Gastrocnemius medialis (tissue), 4 donors: ENCODE measurements at regions not wholly inside any gene's neighbourhood (a gene's known extent, or its start where the extent isn't known, plus 50 kb on each side); places are given as distances from the start of the nearest gene placed in this dataset.

Experiments
- ATAC-seq, 2 donors: fragments of 150-250 bp; one replicate each; pipeline ENCODE4 v1.9.1; 2016
- DNase-seq, 2 donors: peaks; one replicate each; pipeline ENCODE4 v3.0.0-alpha.2; 2019
- H3K27ac ChIP-seq, 4 donors: fragments of 200-600 bp; sonication (generic); 1 replicate in 1 of 4; 2 replicates in 3 of 4; pipeline ENCODE4 v1.5.1; 2016 to 2018; ENCODE audit warnings: mild to moderate bottlenecking in 2 of 4, moderate library complexity in 1 of 4
- H3K27me3 ChIP-seq, 3 donors: fragments of 200-600 bp; sonication (generic) in 2 of 3; 1 replicate in 1 of 3; 2 replicates in 2 of 3; pipeline versions ENCODE4 v1.5.1 to v1.6.0; 2016 to 2019; ENCODE audit warnings: mild to moderate bottlenecking in 1 of 3, moderate library complexity in 1 of 3
- H3K36me3 ChIP-seq, 2 donors: fragments of 200-600 bp; sonication (generic) in 1 of 2; one replicate each; pipeline ENCODE4 v1.5.1; 2017 to 2018
- H3K4me1 ChIP-seq, 2 donors: fragments of 200-600 bp; sonication (generic) in 1 of 2; one replicate each; pipeline ENCODE4 v1.5.1; 2016 to 2017; ENCODE audit warnings: mild to moderate bottlenecking in 2 of 2
- H3K4me3 ChIP-seq, 4 donors: fragments of 200-600 bp; sonication (generic) in 3 of 4; 1 replicate in 1 of 4; 2 replicates in 3 of 4; pipeline ENCODE4 v1.5.1; 2016 to 2019; ENCODE audit warnings: mild to moderate bottlenecking in 2 of 4
- H3K9me3 ChIP-seq, 3 donors: fragments of 200-600 bp; sonication (generic) in 2 of 3; 1 replicate in 1 of 3; 2 replicates in 2 of 3; pipeline ENCODE4 v1.5.1; 2016 to 2019
- POLR2A ChIP-seq, 2 donors: fragments of 450-650 bp; IDR thresholded peaks; one replicate each; pipeline ENCODE4 v1.6.1; 2017; ENCODE audit warnings: antibody characterized with exemption in 2 of 2, mild to moderate bottlenecking in 2 of 2, moderate library complexity in 2 of 2
- in situ Hi-C, 4 donors: fragments of 200-750 bp; cut with MboI; loops; one replicate each; pipeline versions ENCODE4 v1.15.0 to v1.8.0; 2017; ENCODE audit warnings: low sequenced_read_pairs in 4 of 4
- intact Hi-C: fragments of 100-400 bp; cut with DNase I; formaldehyde crosslinking; loops from one replicate; pipeline ENCODE4 v1.15.1; 2023; ENCODE audit warnings: low total_unique reads
- TF ChIP-seq, protein P1 (sequence below), 5 experiments: fragments of 450-650 bp in 3 of 5; fragments of 200-600 bp in 2 of 5; sonication (generic) in 2 of 5; IDR thresholded peaks in 4 of 5; conservative IDR thresholded peaks in 1 of 5; 1 replicate in 4 of 5; 2 replicates in 1 of 5; pipeline ENCODE4 v1.5.1; 2016 to 2019; ENCODE audit warnings: antibody characterized with exemption in 5 of 5, mild to moderate bottlenecking in 3 of 5, moderate library complexity in 3 of 5

DNA sequence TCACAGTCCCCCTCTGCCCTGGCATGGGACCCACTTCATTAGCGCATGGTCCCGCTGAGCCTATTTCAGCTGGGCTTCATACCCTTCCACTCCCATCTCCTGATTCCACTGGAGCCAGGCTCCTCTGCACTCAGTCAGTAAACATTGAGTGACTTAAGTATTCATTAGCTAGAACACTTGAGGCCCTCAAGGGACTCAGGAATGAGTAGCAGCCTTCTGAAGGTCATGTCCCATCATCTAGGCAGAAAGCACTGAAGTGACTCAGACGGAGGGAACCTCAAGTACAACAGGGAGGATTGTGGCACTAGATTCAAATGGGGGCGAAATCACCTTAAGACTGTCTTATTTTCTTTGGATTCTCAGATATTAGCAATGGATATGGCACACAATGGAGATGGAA, 186.6 kb upstream of the INHBA start:
- H3K36me3 ChIP-seq, result no peaks in the 10 kb centered on the region
- H3K4me1 ChIP-seq, result no peaks in the 10 kb centered on the region
- H3K9me3 ChIP-seq, result no peaks in the 10 kb centered on the region
- H3K4me3 ChIP-seq, result no peak overlapping the region
- DNase-seq, result no peak
- H3K27me3 ChIP-seq, result no peaks in the 10 kb centered on the region
- TF ChIP-seq POLR2A (IDR thresholded peaks at IDR 0.05), result no peak
- TF ChIP-seq, protein P1, sequence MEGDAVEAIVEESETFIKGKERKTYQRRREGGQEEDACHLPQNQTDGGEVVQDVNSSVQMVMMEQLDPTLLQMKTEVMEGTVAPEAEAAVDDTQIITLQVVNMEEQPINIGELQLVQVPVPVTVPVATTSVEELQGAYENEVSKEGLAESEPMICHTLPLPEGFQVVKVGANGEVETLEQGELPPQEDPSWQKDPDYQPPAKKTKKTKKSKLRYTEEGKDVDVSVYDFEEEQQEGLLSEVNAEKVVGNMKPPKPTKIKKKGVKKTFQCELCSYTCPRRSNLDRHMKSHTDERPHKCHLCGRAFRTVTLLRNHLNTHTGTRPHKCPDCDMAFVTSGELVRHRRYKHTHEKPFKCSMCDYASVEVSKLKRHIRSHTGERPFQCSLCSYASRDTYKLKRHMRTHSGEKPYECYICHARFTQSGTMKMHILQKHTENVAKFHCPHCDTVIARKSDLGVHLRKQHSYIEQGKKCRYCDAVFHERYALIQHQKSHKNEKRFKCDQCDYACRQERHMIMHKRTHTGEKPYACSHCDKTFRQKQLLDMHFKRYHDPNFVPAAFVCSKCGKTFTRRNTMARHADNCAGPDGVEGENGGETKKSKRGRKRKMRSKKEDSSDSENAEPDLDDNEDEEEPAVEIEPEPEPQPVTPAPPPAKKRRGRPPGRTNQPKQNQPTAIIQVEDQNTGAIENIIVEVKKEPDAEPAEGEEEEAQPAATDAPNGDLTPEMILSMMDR (IDR thresholded peaks at IDR 0.05 in 4 of 5, conservative IDR thresholded peaks at IDR 0.05 in 1 of 5), result no peak
- in situ Hi-C loops (no loop called here), intact Hi-C loops (no loop called here)
- no peak overlapping the region for H3K27ac ChIP-seq
- ATAC-seq, result no peak

DNA sequence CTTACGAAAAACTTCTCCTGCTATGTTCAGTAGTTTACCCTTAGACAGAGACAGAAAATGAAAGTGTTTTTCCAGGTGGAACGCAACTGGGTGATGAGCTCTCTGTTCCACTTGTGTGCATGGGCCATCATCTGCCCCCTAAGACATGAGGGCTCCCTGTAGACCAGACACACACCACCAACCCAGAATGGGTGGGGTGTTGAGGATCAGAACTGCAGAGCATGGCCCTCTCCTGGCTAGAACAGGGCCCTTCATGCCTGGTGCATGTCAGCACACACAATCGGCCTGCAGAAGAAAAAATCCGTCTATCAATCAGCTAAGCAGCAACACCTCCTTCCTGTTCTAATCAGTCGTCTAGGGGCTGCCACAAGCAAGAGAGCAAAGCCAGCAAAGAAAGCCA, 186.2 kb upstream of the INHBA start:
- H3K4me3 ChIP-seq, result no peak overlapping the region
- H3K27ac ChIP-seq, result no peak overlapping the region
- no peak for TF ChIP-seq POLR2A (IDR thresholded peaks at IDR 0.05)
- TF ChIP-seq, protein P1 (IDR thresholded peaks at IDR 0.05 in 4 of 5, conservative IDR thresholded peaks at IDR 0.05 in 1 of 5), result no peak
- DNase-seq, result no peak
- H3K4me1 ChIP-seq, result no peaks in the 10 kb centered on the region
- no peaks in the 10 kb centered on the region for H3K36me3 ChIP-seq
- in situ Hi-C loops, result no loop called here
- intact Hi-C loops, result no loop called here
- no peaks in the 10 kb centered on the region for H3K9me3 ChIP-seq
- ATAC-seq, result no peak
- no peaks in the 10 kb centered on the region for H3K27me3 ChIP-seq

DNA sequence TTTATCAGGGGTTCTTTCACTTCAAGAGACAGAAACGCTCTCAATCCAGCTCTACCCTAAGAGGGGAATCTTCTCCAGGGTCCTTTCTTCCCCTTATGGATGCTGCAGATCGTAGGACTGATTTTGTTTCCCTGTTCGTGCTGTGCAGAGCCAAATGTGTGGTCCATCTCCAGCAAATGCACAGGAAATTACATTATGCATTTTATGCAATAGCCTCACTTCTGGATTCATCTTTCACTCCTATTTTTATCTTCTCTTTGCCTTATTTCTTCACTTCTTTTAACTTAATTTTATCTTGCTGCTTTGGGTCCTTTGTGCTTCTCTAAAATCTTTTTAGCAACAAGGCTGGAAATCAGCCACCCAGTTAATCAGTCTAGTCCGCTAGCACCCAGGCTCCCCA, 184.5 kb upstream of the INHBA start:
- no peak for TF ChIP-seq POLR2A (IDR thresholded peaks at IDR 0.05)
- TF ChIP-seq, protein P1 (IDR thresholded peaks at IDR 0.05 in 4 of 5, conservative IDR thresholded peaks at IDR 0.05 in 1 of 5), result no peak
- H3K9me3 ChIP-seq, result no peaks in the 10 kb centered on the region
- H3K36me3 ChIP-seq, result no peaks in the 10 kb centered on the region
- no peak for ATAC-seq
- H3K27me3 ChIP-seq, result no peaks in the 10 kb centered on the region
- intact Hi-C loops (no loop called here), in situ Hi-C loops (no loop called here)
- H3K27ac ChIP-seq, result peak overlapping the region in 1 of 4 donors; percentile 8
- no peaks in the 10 kb centered on the region for H3K4me1 ChIP-seq
- no peak for DNase-seq
- H3K4me3 ChIP-seq, result no peak overlapping the region

DNA sequence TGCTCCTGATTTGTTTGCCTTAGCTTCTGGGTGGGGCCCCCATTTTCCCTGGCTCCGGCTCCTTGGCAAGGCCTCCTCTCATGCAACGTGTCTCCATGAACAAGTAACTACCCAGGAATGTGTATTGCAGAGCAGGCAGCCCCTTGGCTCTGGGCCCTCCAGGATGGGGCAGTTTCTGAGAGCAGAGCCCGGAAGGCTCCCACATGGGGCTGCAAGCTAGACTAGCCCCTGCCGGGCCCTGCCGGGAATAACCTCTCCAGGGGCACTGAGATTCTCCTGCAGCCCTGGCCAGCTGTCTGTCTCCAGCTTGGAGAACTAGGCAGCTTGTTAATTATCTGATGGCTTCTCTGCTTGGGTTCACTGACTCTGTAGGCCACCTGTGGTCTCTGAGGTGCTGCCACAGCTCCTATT, 184.0 kb upstream of the INHBA start:
- H3K9me3 ChIP-seq, result no peaks in the 10 kb centered on the region
- DNase-seq, result peak; percentile 10 to 71
- intact Hi-C loops, result no loop called here
- in situ Hi-C loops, result no loop called here
- H3K27ac ChIP-seq, result peak overlapping the region in 1 of 4 donors; percentile 8
- no peak for TF ChIP-seq POLR2A (IDR thresholded peaks at IDR 0.05)
- TF ChIP-seq, protein P1 (IDR thresholded peaks at IDR 0.05 in 4 of 5, conservative IDR thresholded peaks at IDR 0.05 in 1 of 5), result no peak
- no peaks in the 10 kb centered on the region for H3K27me3 ChIP-seq
- no peaks in the 10 kb centered on the region for H3K36me3 ChIP-seq
- no peak overlapping the region for H3K4me3 ChIP-seq
- ATAC-seq, result peak; percentile 49 to 58
- no peaks in the 10 kb centered on the region for H3K4me1 ChIP-seq

DNA sequence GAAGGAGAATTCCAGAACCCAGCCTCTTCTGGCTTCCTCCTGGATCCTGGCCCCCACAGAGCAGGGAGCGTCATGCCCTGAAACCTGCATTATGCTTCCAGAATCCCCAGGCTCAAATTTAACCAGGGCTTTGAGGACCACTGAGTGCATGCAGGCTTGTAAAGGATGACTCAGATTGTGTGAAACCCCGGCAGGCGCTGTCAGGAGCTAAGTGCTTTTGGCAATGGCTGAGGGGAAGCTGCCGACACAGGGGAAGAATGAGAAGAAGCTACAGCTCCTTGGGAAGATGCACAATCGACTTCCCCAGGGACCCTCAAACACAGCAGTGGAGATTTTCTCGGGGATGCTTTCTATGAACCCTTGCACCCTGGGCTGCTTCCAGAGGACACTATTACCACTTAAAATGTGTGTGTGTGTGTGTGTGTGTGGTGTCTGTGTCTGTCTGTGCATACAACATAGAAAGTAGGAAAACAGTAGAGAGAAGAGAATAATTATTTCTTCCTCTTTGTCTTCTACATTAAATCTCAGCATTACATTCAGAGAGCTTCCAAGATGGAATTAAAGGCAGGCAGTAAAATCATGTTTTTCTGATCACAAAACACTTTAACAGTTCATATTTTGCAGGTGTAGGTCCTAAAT, 183.5 kb upstream of the INHBA start:
- Histone ChIP-seq H3K27ac (no peak overlapping the region), H3K27me3 (no peaks in the 10 kb centered on the region), H3K9me3 (no peaks in the 10 kb centered on the region), H3K4me3 (no peak overlapping the region), H3K4me1 (no peaks in the 10 kb centered on the region), H3K36me3 (no peaks in the 10 kb centered on the region)
- TF ChIP-seq, protein P1 (IDR thresholded peaks at IDR 0.05 in 4 of 5, conservative IDR thresholded peaks at IDR 0.05 in 1 of 5), result no peak
- intact Hi-C loops (no loop called here), in situ Hi-C loops (no loop called here)
- DNase-seq (peak; percentile 10 to 55), ATAC-seq (peak; percentile 21 to 34)
